GM23338 (cell line): ENCODE measurements at regions not wholly inside any gene's neighbourhood (a gene's known extent, or its start where the extent isn't known, plus 50 kb on each side); places are given as distances from the start of the nearest gene placed in this dataset.

ENCODE experiments used
- ATAC-seq: fragments of 200-7000 bp; cut with Tn5 transposase; 3 replicates; pipeline ENCODE4 v1.9.1; 2020
- DNase-seq: peaks from one replicate; pipeline ENCODE4 v3.0.0-alpha.2; 2015; ENCODE audit warnings: low spot score
- H2AFZ ChIP-seq: fragments of 200-600 bp; sonication (generic); 2 replicates; pipeline ENCODE4 v1.8.0; 2016; ENCODE audit warnings: antibody characterized with exemption, mild to moderate bottlenecking, moderate library complexity
- H3F3A ChIP-seq: fragments of 200-600 bp; sonication (generic); replicated peaks from 2 replicates; pipeline ENCODE4 v1.8.0; 2017; ENCODE audit warnings: antibody characterized with exemption, mixed run types, low read depth
- H3K27ac ChIP-seq: fragments of 200-600 bp; sonication (generic); 2 replicates; pipeline ENCODE4 v1.6.1; 2016; ENCODE audit warnings: low read depth
- H3K27me3 ChIP-seq: fragments of 200-600 bp; sonication (generic); 2 replicates; pipeline ENCODE4 v1.8.0; 2016; ENCODE audit warnings: mild to moderate bottlenecking, mixed run types, moderate library complexity; ENCODE audit not compliant: insufficient read depth
- H3K36me3 ChIP-seq: fragments of 200-600 bp; sonication (generic); 2 replicates; pipeline ENCODE4 v1.8.0; 2016; ENCODE audit warnings: mild to moderate bottlenecking; ENCODE audit not compliant: insufficient read depth
- H3K4me1 ChIP-seq: fragments of 200-600 bp; sonication (generic); 2 replicates; pipeline ENCODE4 v1.8.0; 2016; ENCODE audit warnings: mild to moderate bottlenecking, moderate library complexity; ENCODE audit not compliant: insufficient read depth
- H3K4me2 ChIP-seq: fragments of 200-600 bp; sonication (generic); 2 replicates; pipeline ENCODE4 v1.7.1; 2017; ENCODE audit warnings: mixed run types
- H3K4me3 ChIP-seq: fragments of 200-600 bp; sonication (generic); 2 replicates; pipeline ENCODE4 v1.6.1; 2016; ENCODE audit warnings: mixed run types
- H3K79me2 ChIP-seq: fragments of 200-600 bp; sonication (generic); replicated peaks from 2 replicates; pipeline ENCODE4 v1.8.0; 2017; ENCODE audit warnings: mild to moderate bottlenecking; ENCODE audit not compliant: insufficient read depth
- H3K9me2 ChIP-seq: fragments of 200-600 bp; sonication (generic); 2 replicates; pipeline ENCODE4 v1.8.0; 2017; ENCODE audit not compliant: insufficient read depth
- H4K20me1 ChIP-seq: fragments of 200-600 bp; sonication (generic); replicated peaks from 2 replicates; pipeline ENCODE4 v1.8.0; 2017; ENCODE audit warnings: mild to moderate bottlenecking; ENCODE audit not compliant: insufficient read depth
- H3K27ac Mint-ChIP-seq: 2 replicates; pipeline ENCODE4 v1.8.0; 2020; ENCODE audit warnings: inconsistent platforms, mild to moderate bottlenecking, moderate library complexity, mixed read lengths
- H3K27me3 Mint-ChIP-seq: 3 replicates; pipeline ENCODE4 v1.8.0; 2022; ENCODE audit warnings: low read depth, mild to moderate bottlenecking, moderate library complexity, mixed read lengths, inconsistent platforms; ENCODE audit not compliant: insufficient read depth, poor library complexity
- H3K36me3 Mint-ChIP-seq: 3 replicates; pipeline ENCODE4 v1.8.0; 2021; ENCODE audit warnings: low read depth, mild to moderate bottlenecking, inconsistent platforms, moderate library complexity, mixed read lengths
- H3K4me1 Mint-ChIP-seq: 3 replicates; pipeline ENCODE4 v1.8.0; 2020; ENCODE audit warnings: mild to moderate bottlenecking, inconsistent platforms, mixed read lengths
- H3K4me3 Mint-ChIP-seq: 3 replicates; pipeline ENCODE4 v1.8.0; 2021; ENCODE audit warnings: moderate library complexity, mild to moderate bottlenecking, inconsistent platforms, mixed read lengths
- H3K9me3 Mint-ChIP-seq: 3 replicates; pipeline ENCODE4 v1.8.0; 2020; ENCODE audit warnings: moderate library complexity, mild to moderate bottlenecking, inconsistent platforms, mixed read lengths
- CREB1 ChIP-seq: fragments of 250-450 bp; sonication (Bioruptor Pico); IDR thresholded peaks from 2 replicates; pipeline ENCODE4 v1.5.0; 2020; ENCODE audit warnings: low read depth, mild to moderate bottlenecking, moderate library complexity
- EZH2 ChIP-seq: fragments of 200-600 bp; sonication (generic); IDR thresholded peaks from one replicate; pipeline ENCODE4 v1.8.0; 2017; ENCODE audit warnings: antibody characterized with exemption, mild to moderate bottlenecking, low read depth; ENCODE audit not compliant: unreplicated experiment
- EZH2phosphoT487 ChIP-seq: fragments of 200-600 bp; sonication (generic); IDR thresholded peaks from one replicate; pipeline ENCODE4 v1.8.1; 2018; ENCODE audit warnings: antibody characterized with exemption; ENCODE audit not compliant: unreplicated experiment
- JUNB ChIP-seq: IDR thresholded peaks from one replicate; pipeline ENCODE4 v1.6.1; 2016; ENCODE audit warnings: antibody characterized with exemption; ENCODE audit not compliant: unreplicated experiment
- NANOG ChIP-seq: IDR thresholded peaks from 2 replicates; pipeline ENCODE4 v1.6.1; 2016; ENCODE audit warnings: antibody characterized with exemption, borderline replicate concordance
- POLR2AphosphoS5 ChIP-seq: IDR thresholded peaks from 2 replicates; pipeline ENCODE4 v1.6.1; 2016; ENCODE audit warnings: antibody characterized with exemption, low read depth
- REST ChIP-seq: IDR thresholded peaks from one replicate; pipeline ENCODE4 v1.6.1; 2018; ENCODE audit warnings: antibody characterized with exemption; ENCODE audit not compliant: unreplicated experiment
- STAT1 ChIP-seq: IDR thresholded peaks from one replicate; pipeline ENCODE4 v1.6.1; 2016; ENCODE audit warnings: antibody characterized with exemption; ENCODE audit not compliant: unreplicated experiment
- ZNF114 ChIP-seq: fragments of 250-450 bp; sonication (Bioruptor Pico); IDR thresholded peaks from 2 replicates; pipeline ENCODE4 v1.5.0; 2020; ENCODE audit warnings: mild to moderate bottlenecking, moderate library complexity
- ZNF331 ChIP-seq: fragments of 250-450 bp; sonication (Bioruptor Pico); IDR thresholded peaks from 2 replicates; pipeline ENCODE4 v1.5.0; 2020; ENCODE audit warnings: low read depth, mild to moderate bottlenecking, moderate library complexity
- TF ChIP-seq, protein P1 (sequence below): IDR thresholded peaks from 2 replicates; pipeline ENCODE4 v1.6.1; 2016; ENCODE audit warnings: antibody characterized with exemption
- TF ChIP-seq, protein P2 (sequence below): fragments of 250-450 bp; sonication (Bioruptor Pico); IDR thresholded peaks from 2 replicates; pipeline ENCODE4 v1.5.0; 2020; ENCODE audit warnings: mild to moderate bottlenecking, moderate library complexity
- TF ChIP-seq, protein P3 (sequence below), 2 experiments: fragments of 200-600 bp in 1 of 2; sonication (generic) in 1 of 2; conservative IDR thresholded peaks; 2 replicates each; pipeline versions ENCODE4 v1.5.1 to v1.6.1; 2016 to 2017; ENCODE audit warnings: antibody characterized with exemption in 2 of 2, low read depth in 2 of 2, mild to moderate bottlenecking in 2 of 2, moderate library complexity in 1 of 2

DNA sequence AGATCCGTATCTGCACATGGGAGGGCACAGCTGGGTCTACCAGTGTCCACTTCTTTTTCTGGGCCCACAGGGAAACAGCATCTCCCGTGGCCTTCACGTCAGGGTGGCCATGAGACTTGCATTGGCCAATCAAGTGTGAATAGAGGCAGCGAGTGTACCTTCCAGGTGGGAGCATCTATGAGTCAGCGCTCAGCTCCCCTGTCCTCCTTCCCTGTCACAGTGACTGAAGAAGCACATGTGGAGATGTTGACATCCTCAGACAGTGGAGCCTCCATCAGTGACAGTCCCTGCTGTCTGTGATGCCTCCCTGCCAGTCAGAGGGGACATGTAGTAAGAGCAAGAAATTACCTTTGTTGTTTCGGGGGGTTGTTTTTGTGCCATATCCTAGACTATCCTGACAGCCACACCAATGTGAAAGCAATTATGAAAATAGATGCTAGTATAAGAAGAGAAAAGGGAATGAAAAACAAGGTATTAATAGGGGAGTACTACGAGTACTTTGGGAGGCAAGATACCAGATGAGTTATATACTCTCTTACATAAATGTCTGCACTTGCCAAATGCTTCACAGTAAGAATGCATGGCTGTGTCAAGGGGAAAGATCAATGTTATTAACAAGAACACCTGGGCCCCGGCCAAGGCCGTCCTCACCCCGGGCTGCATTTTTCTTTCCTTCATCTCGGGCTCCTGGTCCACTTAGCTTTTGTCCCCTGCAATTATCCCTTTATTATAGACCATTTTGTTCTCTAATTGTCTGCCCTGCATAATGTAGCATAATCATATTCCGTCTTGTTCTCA, 86.0 kb downstream of the MATN1 start:
- ATAC-seq: no peak
- Histone ChIP-seq H3K4me1 (no peaks in the 10 kb centered on the region), H3K27ac (no peak overlapping the region), H3K27me3 (no peaks in the 10 kb centered on the region), H3K36me3 (no peaks in the 10 kb centered on the region), H3F3A (no peaks in the 10 kb centered on the region), H3K9me2 (no peaks in the 10 kb centered on the region), H3K4me3 (no peak overlapping the region), H3K79me2 (no peaks in the 10 kb centered on the region), H3K4me2 (no peak overlapping the region), H4K20me1 (no peaks in the 10 kb centered on the region), H2AFZ (no peak overlapping the region)
- Mint-ChIP-seq H3K4me3 (no peak overlapping the region), H3K4me1 (no peaks in the 10 kb centered on the region), H3K36me3 (no peaks in the 10 kb centered on the region), H3K9me3 (no peaks in the 10 kb centered on the region), H3K27ac (no peak overlapping the region), H3K27me3 (no peaks in the 10 kb centered on the region)
- DNase-seq: no peak
- TF ChIP-seq STAT1 (no peak), EZH2 (no peak), JUNB (no peak), ZNF331 (CRISPR knock-in tag) (no peak), POLR2AphosphoS5 (no peak), EZH2phosphoT487 (no peak), CREB1 (no peak), REST (no peak), ZNF114 (CRISPR knock-in tag) (no peak), NANOG (no peak)
- TF ChIP-seq, protein P1, sequence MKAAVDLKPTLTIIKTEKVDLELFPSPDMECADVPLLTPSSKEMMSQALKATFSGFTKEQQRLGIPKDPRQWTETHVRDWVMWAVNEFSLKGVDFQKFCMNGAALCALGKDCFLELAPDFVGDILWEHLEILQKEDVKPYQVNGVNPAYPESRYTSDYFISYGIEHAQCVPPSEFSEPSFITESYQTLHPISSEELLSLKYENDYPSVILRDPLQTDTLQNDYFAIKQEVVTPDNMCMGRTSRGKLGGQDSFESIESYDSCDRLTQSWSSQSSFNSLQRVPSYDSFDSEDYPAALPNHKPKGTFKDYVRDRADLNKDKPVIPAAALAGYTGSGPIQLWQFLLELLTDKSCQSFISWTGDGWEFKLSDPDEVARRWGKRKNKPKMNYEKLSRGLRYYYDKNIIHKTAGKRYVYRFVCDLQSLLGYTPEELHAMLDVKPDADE: no peak
- TF ChIP-seq, protein P2, sequence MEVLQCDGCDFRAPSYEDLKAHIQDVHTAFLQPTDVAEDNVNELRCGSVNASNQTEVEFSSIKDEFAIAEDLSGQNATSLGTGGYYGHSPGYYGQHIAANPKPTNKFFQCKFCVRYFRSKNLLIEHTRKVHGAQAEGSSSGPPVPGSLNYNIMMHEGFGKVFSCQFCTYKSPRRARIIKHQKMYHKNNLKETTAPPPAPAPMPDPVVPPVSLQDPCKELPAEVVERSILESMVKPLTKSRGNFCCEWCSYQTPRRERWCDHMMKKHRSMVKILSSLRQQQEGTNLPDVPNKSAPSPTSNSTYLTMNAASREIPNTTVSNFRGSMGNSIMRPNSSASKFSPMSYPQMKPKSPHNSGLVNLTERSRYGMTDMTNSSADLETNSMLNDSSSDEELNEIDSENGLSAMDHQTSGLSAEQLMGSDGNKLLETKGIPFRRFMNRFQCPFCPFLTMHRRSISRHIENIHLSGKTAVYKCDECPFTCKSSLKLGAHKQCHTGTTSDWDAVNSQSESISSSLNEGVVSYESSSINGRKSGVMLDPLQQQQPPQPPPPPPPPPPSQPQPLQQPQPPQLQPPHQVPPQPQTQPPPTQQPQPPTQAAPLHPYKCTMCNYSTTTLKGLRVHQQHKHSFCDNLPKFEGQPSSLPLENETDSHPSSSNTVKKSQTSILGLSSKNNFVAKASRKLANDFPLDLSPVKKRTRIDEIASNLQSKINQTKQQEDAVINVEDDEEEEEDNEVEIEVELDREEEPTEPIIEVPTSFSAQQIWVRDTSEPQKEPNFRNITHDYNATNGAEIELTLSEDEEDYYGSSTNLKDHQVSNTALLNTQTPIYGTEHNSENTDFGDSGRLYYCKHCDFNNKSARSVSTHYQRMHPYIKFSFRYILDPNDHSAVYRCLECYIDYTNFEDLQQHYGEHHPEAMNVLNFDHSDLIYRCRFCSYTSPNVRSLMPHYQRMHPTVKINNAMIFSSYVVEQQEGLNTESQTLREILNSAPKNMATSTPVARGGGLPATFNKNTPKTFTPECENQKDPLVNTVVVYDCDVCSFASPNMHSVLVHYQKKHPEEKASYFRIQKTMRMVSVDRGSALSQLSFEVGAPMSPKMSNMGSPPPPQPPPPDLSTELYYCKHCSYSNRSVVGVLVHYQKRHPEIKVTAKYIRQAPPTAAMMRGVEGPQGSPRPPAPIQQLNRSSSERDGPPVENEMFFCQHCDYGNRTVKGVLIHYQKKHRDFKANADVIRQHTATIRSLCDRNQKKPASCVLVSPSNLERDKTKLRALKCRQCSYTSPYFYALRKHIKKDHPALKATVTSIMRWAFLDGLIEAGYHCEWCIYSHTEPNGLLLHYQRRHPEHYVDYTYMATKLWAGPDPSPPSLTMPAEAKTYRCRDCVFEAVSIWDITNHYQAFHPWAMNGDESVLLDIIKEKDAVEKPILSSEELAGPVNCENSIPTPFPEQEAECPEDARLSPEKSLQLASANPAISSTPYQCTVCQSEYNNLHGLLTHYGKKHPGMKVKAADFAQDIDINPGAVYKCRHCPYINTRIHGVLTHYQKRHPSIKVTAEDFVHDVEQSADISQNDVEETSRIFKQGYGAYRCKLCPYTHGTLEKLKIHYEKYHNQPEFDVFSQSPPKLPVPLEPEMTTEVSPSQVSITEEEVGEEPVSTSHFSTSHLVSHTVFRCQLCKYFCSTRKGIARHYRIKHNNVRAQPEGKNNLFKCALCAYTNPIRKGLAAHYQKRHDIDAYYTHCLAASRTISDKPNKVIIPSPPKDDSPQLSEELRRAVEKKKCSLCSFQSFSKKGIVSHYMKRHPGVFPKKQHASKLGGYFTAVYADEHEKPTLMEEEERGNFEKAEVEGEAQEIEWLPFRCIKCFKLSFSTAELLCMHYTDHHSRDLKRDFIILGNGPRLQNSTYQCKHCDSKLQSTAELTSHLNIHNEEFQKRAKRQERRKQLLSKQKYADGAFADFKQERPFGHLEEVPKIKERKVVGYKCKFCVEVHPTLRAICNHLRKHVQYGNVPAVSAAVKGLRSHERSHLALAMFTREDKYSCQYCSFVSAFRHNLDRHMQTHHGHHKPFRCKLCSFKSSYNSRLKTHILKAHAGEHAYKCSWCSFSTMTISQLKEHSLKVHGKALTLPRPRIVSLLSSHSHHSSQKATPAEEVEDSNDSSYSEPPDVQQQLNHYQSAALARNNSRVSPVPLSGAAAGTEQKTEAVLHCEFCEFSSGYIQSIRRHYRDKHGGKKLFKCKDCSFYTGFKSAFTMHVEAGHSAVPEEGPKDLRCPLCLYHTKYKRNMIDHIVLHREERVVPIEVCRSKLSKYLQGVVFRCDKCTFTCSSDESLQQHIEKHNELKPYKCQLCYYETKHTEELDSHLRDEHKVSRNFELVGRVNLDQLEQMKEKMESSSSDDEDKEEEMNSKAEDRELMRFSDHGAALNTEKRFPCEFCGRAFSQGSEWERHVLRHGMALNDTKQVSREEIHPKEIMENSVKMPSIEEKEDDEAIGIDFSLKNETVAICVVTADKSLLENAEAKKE (CRISPR knock-in tag): no peak
- TF ChIP-seq, protein P3, sequence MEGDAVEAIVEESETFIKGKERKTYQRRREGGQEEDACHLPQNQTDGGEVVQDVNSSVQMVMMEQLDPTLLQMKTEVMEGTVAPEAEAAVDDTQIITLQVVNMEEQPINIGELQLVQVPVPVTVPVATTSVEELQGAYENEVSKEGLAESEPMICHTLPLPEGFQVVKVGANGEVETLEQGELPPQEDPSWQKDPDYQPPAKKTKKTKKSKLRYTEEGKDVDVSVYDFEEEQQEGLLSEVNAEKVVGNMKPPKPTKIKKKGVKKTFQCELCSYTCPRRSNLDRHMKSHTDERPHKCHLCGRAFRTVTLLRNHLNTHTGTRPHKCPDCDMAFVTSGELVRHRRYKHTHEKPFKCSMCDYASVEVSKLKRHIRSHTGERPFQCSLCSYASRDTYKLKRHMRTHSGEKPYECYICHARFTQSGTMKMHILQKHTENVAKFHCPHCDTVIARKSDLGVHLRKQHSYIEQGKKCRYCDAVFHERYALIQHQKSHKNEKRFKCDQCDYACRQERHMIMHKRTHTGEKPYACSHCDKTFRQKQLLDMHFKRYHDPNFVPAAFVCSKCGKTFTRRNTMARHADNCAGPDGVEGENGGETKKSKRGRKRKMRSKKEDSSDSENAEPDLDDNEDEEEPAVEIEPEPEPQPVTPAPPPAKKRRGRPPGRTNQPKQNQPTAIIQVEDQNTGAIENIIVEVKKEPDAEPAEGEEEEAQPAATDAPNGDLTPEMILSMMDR (conservative IDR thresholded peaks at IDR 0.05; ENCODE audit: low read depth in 2 of 2): no peak
